HG02759 (cell line): ENCODE measurements at regions not wholly inside any gene's neighbourhood (a gene's known extent, or its start where the extent isn't known, plus 50 kb on each side); places are given as distances from the start of the nearest gene placed in this dataset.
"Not testable (repeated sequence)": the region's sequence is repeated elsewhere in the genome, so short reads cannot be mapped to it uniquely, and the experiment has no call there.

Source experiments
- ATAC-seq: cut with Tn5 transposase; IDR thresholded peaks from one replicate; pipeline ENCODE4 v1.9.1; 2021; ENCODE audit warnings: mild to moderate bottlenecking, moderate library complexity; ENCODE audit not compliant: unreplicated experiment

DNA sequence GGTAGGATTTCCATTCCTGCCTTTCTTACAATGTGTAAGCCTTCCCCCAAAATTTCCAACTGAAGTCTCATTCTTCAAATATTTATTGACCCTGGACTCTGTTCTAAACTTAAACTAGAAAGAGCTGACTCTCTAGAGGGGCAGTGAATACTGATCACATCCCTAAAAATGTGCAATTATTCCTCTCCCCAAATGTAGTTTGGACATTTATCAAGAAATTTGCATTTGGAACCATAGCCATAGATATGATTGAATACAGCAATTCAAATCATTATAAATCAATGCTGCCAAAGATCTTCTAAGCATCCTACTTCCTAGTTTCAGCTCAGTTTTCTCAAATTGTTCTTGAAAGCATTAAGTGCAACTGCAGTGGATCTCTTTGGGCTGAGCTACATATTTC lies 525.7 kb downstream of the RAB28 start:
- no peak for ATAC-seq

DNA sequence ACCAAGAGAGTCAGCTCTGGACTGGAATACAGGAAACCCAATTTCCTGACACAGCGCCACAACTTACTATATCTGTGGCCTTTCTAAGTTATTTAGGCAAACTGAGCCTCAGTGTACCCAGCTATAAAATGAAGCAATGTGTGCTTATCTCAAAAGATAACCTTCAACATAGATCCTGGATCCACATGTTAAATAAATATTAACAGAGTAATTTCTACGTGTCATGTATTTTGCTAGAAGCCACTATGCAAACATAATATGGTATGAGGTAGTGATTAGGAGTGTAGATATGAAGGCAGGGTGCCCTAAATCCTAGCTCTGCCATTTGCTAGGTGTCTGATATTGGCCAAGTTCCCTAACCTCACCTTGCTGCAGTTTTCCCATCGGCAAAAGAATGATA lies 527.0 kb downstream of the RAB28 start:
- ATAC-seq: no peak

DNA sequence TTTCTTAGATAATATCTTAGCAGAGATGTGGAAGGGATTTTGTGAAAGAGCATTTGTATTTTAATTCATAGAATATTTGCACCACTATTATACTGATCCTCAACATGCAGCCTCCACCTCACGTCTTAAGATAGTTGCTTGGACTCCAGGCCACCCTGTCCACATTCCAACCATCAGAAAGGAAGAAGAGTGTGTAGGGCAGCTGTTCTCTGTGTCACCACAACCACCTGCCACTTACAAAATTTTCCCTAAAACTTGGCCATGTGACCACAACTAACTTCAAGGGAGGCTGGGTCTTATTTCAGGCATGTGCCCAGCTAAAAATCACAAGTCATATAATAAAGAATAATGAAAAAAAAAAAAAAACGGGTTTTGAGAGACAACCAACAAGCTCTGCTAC lies 528.1 kb downstream of the RAB28 start:
- ATAC-seq: no peak

DNA sequence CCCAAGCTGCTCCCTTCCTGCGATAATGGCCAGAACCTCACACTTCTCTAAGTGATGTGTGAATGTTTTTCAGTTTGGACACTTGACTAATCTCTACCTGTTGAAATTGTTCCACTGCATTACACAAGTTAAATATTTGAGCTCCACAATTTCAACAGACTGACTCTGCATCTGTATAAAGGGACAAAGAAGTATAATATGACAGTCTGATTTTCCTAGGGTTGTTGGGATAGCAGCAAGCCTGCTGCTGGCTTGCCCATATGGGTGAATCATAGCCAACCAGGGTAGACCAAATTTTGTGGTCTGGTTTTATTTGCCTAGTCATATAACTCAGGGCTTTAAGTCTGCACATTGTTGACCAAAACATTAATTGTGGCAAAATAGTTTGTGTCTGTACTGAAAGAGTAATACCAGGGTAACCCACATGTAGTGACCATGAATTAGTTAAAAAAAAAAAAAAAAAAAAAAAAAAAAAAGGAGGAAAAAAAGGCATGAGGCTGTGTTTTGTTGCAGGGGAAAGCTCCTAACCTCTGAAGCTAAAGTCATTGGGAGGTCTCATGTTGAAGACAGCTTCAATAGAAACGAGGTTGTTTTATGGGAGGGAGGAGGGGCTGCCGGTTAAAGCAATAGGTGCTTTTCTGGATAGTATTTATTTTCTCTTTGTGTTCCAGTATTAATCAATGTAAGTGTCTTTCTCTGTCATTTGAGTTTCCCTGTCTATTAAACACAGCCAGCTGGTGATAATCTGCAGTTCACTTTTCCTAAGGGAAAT lies 534.2 kb downstream of the RAB28 start:
- no peak for ATAC-seq

DNA sequence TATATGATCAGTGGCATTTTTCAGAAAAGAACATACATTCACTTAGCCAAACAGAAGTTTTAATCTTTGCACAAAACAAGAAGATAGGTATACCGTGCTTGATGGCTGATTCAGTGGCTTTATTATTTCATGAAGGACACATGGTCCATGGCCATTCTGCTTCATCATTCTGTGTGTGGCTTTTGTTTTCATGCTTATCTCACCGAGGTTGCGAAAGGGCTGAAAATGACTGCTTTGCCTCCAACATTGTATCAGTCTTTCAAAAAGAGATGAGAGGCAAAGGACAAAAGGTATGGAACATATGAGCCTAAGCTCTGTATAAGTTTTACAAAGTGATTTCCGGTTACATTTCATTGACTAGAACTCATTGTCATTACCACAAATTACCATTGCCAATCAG lies 541.1 kb downstream of the RAB28 start:
- ATAC-seq: no peak

DNA sequence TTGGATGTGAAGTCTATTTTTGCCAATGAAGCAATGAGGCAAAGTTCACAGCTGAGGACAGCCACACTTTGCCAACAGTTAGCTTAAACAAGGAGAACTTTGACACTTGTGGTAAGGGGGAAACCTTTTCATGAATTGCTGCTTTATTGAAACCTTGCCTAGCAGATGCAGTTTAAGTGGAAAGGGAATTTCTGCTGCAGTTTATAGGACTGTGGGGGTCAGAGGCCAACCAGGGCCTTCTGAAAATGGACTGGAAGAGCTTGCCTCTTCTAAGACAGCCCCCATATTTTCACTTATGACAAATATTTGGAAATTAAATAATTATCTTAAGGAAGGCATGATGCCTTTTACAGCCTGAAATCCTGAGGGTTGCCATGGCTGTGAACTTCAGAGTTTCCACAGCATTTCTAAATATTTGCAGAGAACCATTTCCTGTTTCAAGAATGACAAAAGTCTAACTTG lies 550.3 kb downstream of the RAB28 start:
- no peak for ATAC-seq

DNA sequence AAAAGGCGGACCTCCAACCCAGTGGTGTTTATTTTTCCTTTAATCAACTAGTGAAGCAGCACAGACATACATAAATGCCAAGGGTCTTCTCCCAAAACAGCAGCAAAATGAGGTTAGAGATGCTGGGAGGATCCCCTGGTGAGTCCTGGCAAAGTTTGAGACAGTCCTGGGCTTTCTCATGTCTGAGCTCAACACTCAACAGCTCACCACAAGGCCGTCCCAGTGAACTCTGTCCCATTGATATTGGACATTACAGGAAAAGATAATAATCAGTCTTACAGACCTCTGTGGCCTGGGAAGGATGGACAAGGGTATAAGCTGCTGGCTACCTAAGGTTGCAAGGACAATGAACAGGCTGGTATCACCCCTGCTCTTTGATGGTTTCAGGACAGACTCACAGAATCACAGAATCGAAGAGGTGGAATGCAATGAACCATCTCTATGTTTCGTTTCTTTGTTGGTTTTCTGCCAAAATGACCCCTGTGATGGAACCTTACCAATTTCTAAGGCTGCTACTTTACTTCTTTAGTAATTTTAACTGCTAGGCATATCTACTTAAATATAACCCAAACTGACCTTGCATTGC lies 551.8 kb downstream of the RAB28 start:
- ATAC-seq: no peak

DNA sequence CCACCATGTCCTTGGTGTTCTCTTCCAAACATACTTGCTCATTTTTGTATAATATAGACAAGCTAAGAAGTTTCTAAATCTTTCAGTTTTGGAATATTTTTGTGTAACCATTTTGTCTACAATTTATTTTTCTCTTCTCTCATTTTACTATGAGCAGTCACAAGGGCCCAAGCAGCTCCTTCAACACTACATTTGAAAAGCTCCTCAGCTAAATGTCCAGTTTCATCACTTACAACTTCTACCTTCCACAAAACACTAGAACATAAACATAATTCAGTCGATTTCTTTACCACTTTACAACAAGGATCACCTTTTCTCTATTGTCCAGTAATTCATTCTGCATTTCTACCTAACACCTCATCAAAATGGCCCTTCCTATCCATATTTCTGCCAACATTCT lies 554.4 kb downstream of the RAB28 start:
- ATAC-seq: no peak

DNA sequence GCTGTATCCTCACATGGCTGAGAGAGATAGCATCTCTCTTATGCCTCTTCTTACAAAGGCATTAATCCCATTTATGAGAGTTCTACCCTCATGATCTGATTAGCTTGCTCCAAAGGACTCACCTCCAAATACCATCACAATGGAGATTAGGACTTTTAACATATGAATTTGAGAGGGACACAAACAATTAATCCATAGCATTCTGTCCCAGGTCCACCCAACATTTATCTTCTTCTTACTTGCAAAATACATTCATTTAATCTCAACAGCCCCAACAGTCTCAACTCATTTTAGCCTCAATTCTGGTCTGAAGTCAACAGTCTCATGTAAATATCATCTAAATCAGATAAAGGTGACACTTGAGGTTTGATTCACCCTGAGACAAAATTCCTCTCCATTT lies 555.4 kb downstream of the RAB28 start:
- ATAC-seq: no peak

DNA sequence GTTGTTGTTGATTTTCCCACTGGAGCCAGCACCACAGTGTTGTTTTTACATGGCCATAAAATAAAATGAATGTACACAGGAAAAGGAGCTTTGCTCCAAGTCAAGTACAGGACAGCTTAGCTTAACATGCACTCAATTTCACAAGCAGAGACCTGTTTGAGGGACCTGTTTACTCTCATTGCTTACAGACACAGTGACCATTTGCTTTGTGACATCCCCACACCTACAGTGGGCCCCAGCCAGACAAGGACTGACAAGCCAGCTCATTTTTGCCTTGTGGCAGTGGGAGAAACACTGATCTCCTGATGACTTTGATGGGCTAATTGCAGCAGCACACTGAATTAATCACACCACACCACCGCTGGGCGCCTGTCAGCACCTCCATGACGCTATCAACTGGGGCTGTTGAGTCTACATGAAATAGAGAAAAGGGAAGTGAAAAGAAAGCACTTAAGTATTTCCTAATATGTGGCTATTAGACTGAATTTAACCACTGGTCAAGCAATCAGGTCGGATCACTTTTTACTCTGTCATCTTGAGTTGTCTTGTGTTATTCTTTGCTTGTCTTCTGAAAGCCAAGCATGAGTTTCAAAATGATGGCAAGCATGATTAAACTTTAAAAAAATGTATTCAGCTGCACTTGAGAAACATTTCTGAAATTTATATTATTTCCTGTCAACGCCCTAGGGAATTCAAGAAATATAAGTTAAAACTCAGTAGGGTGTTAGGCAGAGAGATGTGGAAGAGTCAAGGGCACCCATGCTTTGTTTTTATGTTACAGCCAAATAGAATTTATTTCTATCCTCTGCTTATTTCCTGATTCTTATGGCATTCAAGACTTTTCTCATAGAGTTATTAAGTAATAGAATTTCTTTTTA lies 557.7 kb downstream of the RAB28 start:
- peak; percentile 67 for ATAC-seq

DNA sequence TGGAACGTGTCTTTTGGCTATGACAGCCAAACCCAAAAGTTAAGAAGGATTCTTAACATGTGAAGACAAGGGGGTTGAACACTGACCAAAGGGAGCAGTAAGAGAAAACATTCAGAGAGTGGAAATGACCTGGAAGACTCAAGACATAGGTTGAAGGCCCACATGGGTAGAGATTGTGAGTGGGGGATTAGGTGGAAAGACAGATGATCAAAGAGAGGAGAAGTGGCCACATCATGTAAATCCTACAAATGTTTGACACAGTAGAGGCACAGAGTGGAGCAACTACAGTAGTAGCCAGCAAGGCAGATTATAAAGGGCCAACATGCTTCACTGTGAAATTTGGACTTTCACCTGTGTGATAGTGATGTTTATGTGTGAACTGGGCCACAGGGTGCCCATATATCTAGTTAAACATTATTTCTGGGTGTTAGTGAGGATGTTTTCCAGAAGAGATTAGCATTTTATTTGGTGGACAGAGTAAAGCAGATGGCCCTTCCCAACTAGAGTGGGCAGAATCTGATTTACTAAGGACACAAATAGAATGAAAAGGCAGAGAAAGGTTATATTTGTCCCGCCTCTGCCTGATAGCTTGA lies 559.3 kb downstream of the RAB28 start:
- no peak for ATAC-seq

DNA sequence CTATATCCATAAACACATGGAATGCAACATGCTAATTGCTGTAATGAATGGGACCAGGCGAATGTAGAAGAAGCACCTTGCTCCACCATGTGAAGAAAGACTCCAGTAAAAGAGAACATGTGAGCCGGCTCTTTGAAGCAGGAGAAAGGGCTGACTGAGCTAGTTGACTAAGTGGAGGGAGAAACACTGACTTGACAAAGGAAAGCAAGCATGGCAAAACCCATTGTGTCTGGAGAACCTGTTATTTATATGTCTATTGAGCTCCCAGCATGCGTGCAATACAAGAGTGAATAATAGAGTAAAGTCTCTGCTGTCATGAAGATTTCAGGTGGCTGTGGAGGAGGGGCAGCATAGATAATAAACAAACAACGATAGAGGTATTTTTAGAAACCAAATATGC lies 559.9 kb downstream of the RAB28 start:
- ATAC-seq: no peak

DNA sequence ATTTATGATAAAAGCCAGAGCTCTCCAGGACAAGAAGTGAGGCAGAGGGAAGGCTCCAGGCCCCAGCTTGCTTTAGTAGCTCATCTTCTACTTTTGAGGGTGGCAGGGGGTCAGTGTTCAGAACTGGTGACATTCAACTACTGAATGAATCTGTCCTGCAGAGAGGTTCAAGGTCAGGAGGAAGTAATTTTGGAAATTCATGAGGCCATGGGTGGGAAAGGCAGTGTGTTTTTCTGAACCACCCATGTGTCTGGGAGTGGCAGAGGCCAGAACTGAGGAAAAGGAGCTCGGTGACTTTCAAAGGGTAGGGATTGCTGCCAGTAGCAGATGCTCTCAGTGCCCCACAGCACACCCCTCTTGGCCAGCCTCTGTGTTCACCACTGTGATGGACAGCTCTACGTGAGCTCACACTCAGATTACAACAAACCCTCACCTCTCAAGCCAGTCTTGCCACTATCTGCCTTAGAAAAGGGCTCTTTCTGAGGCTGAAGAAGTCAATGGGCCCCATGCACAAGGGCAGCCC lies 571.2 kb downstream of the RAB28 start:
- no peak for ATAC-seq

DNA sequence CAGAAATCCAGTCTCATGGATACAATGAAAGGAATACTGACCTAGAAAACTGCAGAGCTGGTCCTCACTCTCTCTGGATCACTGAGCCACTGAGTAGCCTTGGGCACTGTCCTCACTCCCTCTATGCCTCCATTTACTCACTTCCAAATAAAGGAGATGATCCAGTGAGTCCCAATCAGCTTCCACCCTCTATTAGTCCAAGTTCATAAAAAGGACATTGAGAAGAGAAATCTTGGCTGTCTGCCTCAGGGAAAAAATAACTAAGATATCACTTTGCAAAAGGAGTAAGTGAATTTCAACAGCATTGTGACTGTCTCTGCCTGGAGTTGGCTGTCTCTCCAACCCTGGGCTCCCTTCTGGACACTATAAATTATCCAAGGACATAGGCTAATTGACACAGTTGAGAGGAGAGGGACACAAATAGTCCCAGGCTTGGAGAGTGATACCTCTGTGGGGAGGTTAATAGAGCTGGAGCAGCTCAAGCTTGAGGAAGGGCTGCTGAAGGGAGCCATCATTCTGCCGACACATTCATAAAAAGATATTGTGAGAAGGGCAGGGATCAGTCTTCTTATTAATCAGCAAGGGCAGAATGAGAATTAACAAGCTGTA lies 572.3 kb downstream of the RAB28 start:
- no peak for ATAC-seq

DNA sequence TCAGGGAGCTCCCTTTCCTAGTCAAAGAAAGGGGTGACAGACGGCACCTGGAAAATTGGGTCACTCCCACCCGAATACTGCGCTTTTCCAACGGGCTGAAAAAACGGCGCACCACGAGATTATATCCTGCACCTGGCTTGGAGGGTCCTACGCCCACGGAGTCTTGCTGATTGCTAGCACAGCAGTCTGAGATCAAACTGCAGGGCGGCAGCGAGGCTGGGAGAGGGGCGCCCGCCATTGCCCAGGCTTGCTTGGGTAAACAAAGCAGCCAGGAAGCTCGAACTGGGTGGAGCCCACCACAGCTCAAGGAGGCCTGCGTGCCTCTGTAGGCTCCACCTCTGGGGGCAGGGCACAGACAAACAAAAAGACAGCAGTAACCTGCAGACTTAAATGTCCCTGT lies 580.5 kb downstream of the RAB28 start:
- ATAC-seq: not testable (repeated sequence)

DNA sequence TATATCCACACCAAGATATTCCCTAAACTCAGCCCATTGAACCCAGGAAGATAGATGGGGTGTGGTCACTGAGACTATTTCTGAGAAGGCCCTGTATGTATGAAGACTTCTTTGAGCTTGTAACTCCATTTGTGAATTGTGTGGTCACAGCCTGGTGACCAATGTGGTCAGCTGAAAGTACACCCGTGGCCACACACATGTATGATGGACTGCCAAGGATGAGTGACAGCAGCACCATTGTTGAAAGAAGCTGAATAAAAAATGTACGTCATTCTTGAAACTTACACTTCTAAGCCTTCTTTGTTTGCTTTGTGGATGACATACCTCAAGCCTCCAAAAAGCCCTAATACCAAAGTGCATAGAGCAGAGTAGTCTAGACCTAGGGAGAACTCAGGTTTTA lies 581.4 kb downstream of the RAB28 start:
- ATAC-seq: no peak

DNA sequence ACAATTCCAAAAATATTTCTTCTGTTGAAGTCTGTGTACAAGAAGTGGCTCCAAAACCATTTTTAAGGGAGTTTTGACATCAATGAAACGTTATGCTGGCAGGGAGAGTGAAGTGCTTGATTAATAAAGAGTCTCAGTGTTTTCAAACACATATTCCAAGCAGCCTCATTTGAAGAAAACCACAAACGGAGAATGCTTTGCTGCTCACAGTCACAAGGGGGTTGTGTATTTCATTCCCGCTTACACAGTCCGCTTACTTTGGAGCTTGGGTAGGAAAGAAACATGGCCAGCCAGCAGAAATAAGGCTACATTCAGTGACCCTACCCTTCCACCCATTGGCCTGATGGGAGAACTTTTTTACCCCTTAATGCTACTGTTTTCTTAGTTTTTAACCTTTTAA lies 586.2 kb downstream of the RAB28 start:
- ATAC-seq: no peak

DNA sequence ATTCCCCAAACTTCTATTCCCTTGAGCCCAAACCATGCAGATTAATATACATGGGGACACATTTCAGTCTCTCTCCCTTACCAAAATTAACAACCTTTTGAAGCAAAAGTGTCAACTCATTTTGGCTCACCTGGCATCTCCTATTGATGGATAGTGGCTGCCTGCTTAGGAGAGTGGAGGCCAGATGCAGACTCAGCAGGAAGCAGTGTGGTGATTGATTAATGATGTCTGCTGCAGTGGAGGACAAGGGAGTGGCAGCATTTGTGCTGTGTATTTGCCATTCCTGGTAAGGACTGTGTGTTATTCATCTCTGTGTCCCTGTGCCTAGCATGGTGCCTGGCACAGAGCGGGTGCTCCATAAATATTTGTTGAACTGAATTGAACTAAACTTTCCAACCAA lies 590.1 kb downstream of the RAB28 start:
- no peak for ATAC-seq

DNA sequence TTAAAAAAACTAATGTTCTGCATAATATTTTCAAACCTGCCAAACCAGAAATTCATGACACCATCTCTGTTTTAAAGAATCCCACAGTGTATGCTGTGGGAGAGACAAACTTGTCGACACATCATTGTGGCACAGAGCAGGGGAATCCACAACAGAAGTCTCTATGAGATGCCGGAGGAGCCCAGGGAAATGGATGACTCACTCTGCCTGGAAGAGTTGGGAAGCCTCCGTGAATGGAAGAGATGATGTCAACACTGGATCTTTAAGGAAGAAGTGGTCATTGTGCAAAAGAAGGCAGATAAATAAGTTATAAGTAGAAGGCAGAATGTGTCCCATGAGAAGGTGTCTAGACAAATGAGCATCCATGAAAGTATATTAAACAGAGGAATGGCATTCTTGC lies 595.1 kb downstream of the RAB28 start:
- no peak for ATAC-seq

DNA sequence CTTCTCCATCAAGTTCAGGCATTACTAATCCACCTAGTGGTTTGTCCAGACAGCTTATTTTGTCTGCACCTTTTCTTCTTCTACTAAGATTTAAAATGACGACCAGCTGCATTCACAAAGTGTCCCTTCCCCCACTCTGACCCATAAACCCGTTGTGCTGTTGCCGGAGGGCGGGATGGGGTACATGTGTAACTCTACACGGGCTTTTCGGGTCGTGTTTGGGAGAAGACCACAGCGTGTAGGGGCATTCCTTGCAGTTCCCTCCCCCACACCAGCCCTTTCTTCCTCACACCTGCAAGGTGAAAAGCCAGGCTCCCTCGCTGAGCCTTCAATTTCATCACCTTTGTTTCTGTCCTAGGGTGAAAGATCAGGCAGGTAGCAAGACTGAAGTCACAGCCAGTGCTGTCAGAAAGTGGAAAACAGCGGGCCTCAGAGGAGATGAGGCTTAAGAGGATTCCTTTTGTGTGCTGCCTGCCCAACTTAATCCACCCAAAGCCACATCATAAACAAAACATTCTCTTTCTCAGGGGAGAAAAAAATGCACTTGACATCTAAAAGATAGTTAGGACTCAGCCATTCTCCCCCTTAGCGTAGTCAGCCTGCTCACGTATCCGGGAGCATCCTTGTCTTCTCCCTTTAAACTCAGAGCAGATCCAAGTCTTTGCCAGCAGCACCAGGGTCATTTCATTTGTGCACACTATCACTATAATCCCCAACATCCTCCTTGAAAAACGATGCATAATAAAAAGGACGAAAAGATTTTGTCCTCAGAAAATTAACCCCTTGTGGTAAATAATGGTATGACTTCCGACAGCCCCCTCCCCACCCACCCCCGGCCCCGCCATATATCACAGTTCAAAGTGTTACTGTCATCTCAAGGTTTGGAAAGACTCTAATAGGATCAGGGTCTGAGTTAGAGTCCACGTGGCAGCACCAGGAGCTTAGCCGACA lies 599.0 kb downstream of the RAB28 start:
- no peak for ATAC-seq
